ENCODE measurements at regions not wholly inside any gene's neighbourhood (a gene's known extent, or its start where the extent isn't known, plus 50 kb on each side); places are given as distances from the start of the nearest gene placed in this dataset.
A peak's percentile ranks its signal among the peaks of the same experiment; 100 is the strongest.
"Not testable (repeated sequence)": the region's sequence is repeated elsewhere in the genome, so short reads cannot be mapped to it uniquely, and the experiment has no call there.

DNA sequence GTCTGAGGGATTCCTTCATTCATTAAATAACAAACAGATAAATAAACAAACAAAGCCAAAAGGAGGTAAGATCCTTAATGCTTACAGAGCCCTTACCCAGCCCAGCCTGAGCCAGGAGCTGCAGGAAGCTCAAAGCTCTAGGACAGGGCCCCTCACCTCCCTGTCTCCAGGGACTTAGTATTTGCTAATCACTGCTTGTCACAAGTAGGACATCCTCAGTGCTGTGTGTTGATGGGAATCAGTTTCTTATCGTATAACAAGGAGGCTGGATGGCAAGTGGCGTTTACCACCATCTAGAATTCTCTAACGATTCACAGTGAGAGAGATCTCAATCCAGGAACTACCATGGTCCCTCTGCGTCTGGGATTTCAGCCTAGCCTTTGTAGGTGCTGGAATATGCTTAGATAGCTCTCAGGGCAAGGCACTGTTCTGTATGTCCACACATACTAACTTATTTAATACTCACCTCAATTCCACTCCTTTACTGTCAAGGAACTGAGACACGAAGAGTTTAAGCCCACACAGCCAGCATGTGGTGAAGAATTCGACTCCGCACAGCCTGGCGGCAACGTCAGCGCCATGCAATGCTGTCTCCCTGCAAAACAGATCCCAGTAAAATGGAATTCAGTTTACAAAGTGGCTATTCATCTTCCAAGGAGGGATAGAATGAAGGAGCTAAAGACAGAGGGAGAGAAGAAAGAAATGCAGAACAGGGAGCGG lies 164.8 kb downstream of the MYCN start:
- Histone ChIP-seq H3K27ac (ENCODE audit: low read length) (peak overlapping the region; percentile 73), H3K9ac (ENCODE audit: low read length) (peak overlapping the region; percentile 37), H3K9me3 (ENCODE audit: control insufficient read depth, low read depth, low read length) (no peaks in the 10 kb centered on the region), H3K36me3 (ENCODE audit: control insufficient read depth, low read depth, low read length) (no peaks in the 10 kb centered on the region), H3K4me1 (ENCODE audit: control insufficient read depth, low read depth, low read length) (peaks cover 48% of the 10 kb centered on the region), H3K4me3 (ENCODE audit: low read length) (peak overlapping the region; percentile 42), H3K27me3 (ENCODE audit: control insufficient read depth, insufficient read depth, low read length) (no peaks in the 10 kb centered on the region)

DNA sequence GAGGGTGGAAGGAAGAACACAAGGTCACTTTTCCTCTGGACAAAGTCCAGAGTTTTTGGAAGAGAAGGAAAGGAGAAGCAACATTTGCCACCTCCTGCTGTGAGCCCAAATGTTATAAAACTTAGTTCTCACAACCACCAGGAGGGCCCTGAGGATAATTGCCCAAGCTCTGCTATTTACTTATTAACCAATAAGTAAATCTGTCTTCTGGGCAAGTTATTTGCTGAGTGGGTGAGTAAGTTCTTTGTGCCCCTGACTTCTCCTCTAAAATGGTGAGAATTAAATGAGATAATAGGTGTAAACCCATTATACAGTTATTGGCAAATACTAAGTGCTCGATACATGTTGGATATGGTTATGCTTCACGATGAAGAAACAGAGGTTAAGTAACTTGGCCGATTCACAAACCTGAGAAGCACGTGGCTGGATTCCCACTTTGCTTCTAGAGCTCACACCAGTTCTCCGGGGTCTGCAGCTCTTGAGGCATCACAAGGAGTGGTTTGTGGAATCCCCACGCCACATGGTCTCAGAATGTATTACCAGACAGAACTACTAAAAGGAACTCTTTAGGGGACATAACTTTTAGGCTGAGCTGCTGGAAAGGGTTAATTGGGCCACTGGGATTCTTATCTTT lies 164.1 kb downstream of the MYCN start:
- peak overlapping the region; percentile 37 for H3K9ac ChIP-seq (ENCODE audit: low read length)
- no peaks in the 10 kb centered on the region for H3K27me3 ChIP-seq (ENCODE audit: control insufficient read depth, insufficient read depth, low read length)
- H3K36me3 ChIP-seq (ENCODE audit: control insufficient read depth, low read depth, low read length): no peaks in the 10 kb centered on the region
- peak overlapping the region; percentile 42 for H3K4me3 ChIP-seq (ENCODE audit: low read length)
- peak overlapping the region; percentile 73 for H3K27ac ChIP-seq (ENCODE audit: low read length)
- H3K9me3 ChIP-seq (ENCODE audit: control insufficient read depth, low read depth, low read length): no peaks in the 10 kb centered on the region
- H3K4me1 ChIP-seq (ENCODE audit: control insufficient read depth, low read depth, low read length): peaks cover 48% of the 10 kb centered on the region

DNA sequence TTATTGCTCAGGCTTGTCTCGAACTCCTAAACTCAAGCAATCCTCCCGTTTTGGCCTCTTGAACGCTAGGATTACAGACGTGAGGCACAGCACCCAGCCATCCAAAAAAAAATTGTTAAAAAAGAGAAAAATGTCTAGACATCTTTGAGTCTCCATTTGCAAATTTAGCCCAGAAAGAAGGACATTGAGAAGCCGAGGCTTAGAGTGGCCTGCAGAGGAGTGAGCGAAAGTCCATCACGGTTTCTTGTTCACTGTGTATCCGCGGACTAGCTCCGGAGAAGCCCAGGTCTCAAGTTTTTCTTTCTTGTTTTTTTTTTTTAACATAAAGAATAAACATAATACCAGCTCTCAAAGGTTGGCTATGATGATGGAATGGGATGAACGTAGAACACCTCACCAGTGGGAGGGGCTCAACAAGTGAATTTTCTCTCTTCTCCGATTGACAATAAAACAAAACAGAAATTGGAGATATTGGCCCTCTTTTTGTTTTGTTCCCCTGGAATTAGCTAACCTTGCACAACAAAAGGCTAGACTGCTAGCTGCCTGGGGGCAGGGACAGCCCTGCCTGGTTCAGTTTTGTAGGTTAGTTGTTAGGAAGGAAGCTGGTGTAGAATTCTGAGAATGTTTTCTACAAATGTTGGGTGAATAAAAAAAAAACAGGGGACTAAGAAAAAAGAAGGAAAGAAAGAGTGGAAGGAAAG lies 163.4 kb downstream of the MYCN start:
- H3K27ac ChIP-seq (ENCODE audit: low read length): peak overlapping the region; percentile 73
- peaks cover 48% of the 10 kb centered on the region for H3K4me1 ChIP-seq (ENCODE audit: control insufficient read depth, low read depth, low read length)
- H3K36me3 ChIP-seq (ENCODE audit: control insufficient read depth, low read depth, low read length): no peaks in the 10 kb centered on the region
- peak overlapping the region; percentile 42 for H3K4me3 ChIP-seq (ENCODE audit: low read length)
- H3K9ac ChIP-seq (ENCODE audit: low read length): peak overlapping the region; percentile 37
- no peaks in the 10 kb centered on the region for H3K27me3 ChIP-seq (ENCODE audit: control insufficient read depth, insufficient read depth, low read length)
- no peaks in the 10 kb centered on the region for H3K9me3 ChIP-seq (ENCODE audit: control insufficient read depth, low read depth, low read length)

DNA sequence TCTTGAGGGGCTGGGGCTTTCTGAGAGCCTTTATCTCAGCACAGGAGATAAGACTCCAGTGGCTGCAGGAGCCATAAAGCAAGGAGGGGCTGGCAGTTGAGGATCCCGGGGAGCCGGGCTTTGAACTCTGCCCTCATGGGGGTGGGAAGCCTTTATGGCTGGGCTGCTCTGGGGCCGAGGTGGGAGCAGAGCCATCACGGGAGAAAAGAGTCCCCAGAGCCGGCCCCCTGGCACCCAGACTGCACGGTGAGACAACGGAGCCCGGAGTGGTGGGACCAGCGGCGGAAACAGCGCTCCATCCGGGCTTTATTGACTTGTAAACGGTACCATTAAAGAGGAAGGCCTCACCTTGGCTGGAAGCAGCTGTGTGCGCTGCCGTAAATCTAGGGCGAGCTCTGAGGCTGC lies 162.6 kb downstream of the MYCN start:
- Histone ChIP-seq H3K4me1 (ENCODE audit: control insufficient read depth, low read depth, low read length) (peaks cover 48% of the 10 kb centered on the region), H3K36me3 (ENCODE audit: control insufficient read depth, low read depth, low read length) (no peaks in the 10 kb centered on the region), H3K9ac (ENCODE audit: low read length) (no peak overlapping the region), H3K27me3 (ENCODE audit: control insufficient read depth, insufficient read depth, low read length) (no peaks in the 10 kb centered on the region), H3K27ac (ENCODE audit: low read length) (no peak overlapping the region), H3K9me3 (ENCODE audit: control insufficient read depth, low read depth, low read length) (no peaks in the 10 kb centered on the region), H3K4me3 (ENCODE audit: low read length) (no peak overlapping the region)

DNA sequence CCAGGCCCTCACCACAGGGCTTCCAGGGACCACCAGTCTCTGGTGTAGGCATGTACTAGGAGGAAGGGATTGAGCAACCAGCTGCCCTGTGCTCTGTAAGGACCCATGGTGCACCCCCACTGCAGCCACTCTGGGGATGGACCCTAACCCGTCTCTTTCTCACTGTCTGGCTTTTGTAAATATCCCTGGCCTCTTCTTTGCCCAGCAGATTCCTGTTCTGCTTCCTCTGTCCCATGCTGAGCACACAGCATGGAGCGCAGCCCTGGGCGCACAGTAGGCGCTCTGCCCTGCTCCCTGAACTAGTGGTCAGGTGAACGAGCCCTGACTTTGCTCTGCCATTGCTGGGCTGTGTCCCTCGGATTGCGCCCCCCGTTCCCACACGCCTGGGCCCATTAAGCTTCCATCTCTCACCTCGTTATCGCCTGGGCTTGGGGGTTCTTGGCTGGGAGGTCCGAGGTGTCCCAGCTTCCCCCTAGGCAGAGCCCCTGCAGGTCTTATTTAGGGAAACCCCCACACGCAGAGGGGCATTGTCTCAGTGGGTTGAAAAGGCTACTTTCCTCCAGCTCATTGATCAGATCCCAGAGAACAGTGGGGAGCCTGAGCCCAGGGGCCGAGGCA lies 162.1 kb downstream of the MYCN start:
- Histone ChIP-seq H3K27ac (ENCODE audit: low read length) (no peak overlapping the region), H3K9ac (ENCODE audit: low read length) (no peak overlapping the region)

DNA sequence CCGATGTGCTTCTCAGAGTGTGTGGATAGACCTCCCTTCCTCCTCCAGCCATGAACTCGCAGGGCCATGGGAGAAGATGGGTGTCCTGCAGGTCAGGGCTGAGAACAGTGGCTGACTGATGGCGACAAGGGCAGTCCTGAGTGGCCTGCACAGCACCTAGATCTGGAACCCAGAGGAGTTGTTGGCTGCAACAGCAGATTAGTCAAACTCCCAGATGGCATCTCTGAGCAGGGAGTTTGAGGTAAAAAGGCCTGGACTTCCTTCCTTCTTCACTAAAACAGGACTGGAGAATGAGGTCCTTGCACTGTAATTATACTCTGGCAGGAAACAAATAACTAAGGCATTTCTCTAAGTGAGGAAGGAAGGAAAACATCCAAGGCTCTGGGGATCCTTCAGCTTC lies 160.8 kb downstream of the MYCN start:
- H3K36me3 ChIP-seq (ENCODE audit: control insufficient read depth, low read depth, low read length): no peaks in the 10 kb centered on the region
- H3K27ac ChIP-seq (ENCODE audit: low read length): no peak overlapping the region

More for the DNA sequence above, 162.1 kb downstream of the MYCN start:
- no peaks in the 10 kb centered on the region for H3K9me3 ChIP-seq (ENCODE audit: control insufficient read depth, low read depth, low read length)
- H3K36me3 ChIP-seq (ENCODE audit: control insufficient read depth, low read depth, low read length): no peaks in the 10 kb centered on the region
- no peaks in the 10 kb centered on the region for H3K27me3 ChIP-seq (ENCODE audit: control insufficient read depth, insufficient read depth, low read length)
- H3K4me1 ChIP-seq (ENCODE audit: control insufficient read depth, low read depth, low read length): peaks cover 48% of the 10 kb centered on the region
- H3K4me3 ChIP-seq (ENCODE audit: low read length): no peak overlapping the region

DNA sequence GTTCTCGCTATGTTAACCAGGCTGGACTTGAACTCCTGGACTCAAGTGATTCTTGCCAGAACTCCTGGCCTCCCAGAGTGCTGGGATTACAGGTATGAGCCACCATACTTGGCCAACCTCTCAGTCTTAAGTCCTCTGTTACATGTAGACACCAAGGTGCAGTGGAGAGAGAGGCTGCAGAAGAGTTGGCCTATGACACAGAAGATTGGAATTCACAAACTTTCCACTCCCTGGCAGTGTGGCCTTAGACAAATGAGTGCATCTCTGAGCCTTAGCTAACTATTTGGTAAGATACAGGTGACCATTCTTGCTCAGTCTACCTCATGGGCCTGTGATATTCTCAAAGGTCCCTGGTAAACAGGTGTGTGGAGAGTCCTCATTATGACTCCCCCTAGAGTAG lies 159.7 kb downstream of the MYCN start:
- Histone ChIP-seq H3K36me3 (ENCODE audit: control insufficient read depth, low read depth, low read length) (no peaks in the 10 kb centered on the region), H3K27ac (ENCODE audit: low read length) (no peak overlapping the region), H3K27me3 (ENCODE audit: control insufficient read depth, insufficient read depth, low read length) (no peaks in the 10 kb centered on the region), H3K4me1 (ENCODE audit: control insufficient read depth, low read depth, low read length) (peaks cover 27% of the 10 kb centered on the region), H3K4me3 (ENCODE audit: low read length) (no peak overlapping the region), H3K9ac (ENCODE audit: low read length) (no peak overlapping the region), H3K9me3 (ENCODE audit: control insufficient read depth, low read depth, low read length) (no peaks in the 10 kb centered on the region)

More for the DNA sequence above, 160.8 kb downstream of the MYCN start:
- Histone ChIP-seq H3K9ac (ENCODE audit: low read length) (no peak overlapping the region), H3K9me3 (ENCODE audit: control insufficient read depth, low read depth, low read length) (no peaks in the 10 kb centered on the region), H3K27me3 (ENCODE audit: control insufficient read depth, insufficient read depth, low read length) (no peaks in the 10 kb centered on the region), H3K4me1 (ENCODE audit: control insufficient read depth, low read depth, low read length) (peaks cover 36% of the 10 kb centered on the region), H3K4me3 (ENCODE audit: low read length) (no peak overlapping the region)

DNA sequence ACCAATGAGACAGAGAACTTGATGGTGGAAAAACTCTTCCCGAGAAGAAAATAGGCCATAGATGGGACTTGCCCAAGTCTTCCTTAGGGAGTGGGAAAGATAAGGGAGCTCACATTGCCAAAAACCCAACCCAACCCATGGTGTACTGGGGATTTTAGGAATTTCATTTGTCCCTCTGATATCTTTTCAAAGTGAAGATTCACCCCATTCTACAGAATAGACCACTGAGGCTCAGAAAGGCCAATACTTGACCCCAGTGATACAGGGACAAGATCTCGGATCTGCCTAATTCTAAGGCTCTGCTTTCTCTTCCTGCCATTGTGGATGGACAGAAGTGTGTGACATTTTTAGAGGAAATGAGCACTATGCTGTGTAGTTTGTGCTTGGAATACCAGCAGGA lies 159.0 kb downstream of the MYCN start:
- Histone ChIP-seq H3K4me3 (ENCODE audit: low read length) (no peak overlapping the region), H3K4me1 (ENCODE audit: control insufficient read depth, low read depth, low read length) (peaks cover 20% of the 10 kb centered on the region), H3K9me3 (ENCODE audit: control insufficient read depth, low read depth, low read length) (no peaks in the 10 kb centered on the region), H3K36me3 (ENCODE audit: control insufficient read depth, low read depth, low read length) (no peaks in the 10 kb centered on the region), H3K9ac (ENCODE audit: low read length) (no peak overlapping the region), H3K27ac (ENCODE audit: low read length) (no peak overlapping the region), H3K27me3 (ENCODE audit: control insufficient read depth, insufficient read depth, low read length) (no peaks in the 10 kb centered on the region)

DNA sequence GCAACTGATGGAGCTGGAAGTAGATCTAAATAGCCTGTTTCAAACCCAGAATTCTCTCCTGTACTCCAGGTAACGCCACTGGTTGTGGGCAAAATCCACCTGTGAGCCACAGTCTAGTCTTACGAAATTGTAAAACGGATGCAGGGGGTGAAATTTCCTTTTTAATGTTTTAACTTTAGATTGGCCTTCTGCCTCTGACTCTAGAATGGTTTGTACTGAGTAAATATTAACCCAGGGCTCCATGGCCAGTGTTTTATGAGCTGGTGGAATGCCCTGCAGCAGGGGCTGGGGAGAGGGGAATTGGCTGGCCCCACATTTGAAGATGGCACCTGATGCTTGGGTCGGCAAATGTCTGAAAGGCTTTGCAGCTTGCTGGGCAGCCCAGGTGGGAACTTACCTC lies 156.6 kb downstream of the MYCN start:
- Histone ChIP-seq H3K9me3 (ENCODE audit: control insufficient read depth, low read depth, low read length) (no peaks in the 10 kb centered on the region), H3K4me1 (ENCODE audit: control insufficient read depth, low read depth, low read length) (no peaks in the 10 kb centered on the region), H3K27me3 (ENCODE audit: control insufficient read depth, insufficient read depth, low read length) (no peaks in the 10 kb centered on the region), H3K27ac (ENCODE audit: low read length) (no peak overlapping the region), H3K4me3 (ENCODE audit: low read length) (no peak overlapping the region), H3K36me3 (ENCODE audit: control insufficient read depth, low read depth, low read length) (no peaks in the 10 kb centered on the region), H3K9ac (ENCODE audit: low read length) (no peak overlapping the region)

DNA sequence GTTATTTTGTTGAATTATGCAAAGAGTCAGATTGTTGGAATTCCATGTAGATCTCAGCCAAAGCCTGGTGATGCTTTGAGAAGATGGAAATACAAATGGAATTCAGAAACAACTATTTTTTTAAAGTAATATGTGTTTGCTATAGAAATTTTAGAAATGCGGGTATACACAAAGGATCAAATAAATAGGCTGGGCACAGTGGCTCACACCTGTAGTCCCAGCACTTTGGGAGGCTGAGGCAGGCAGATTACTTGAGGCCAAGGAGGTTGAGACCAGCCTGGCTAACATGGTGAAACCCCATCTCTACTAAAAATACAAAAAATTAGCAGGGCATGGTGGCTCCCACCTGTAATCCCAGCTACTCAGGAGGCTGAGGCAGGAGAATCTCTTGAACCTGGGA lies 155.1 kb downstream of the MYCN start:
- H3K9me3 ChIP-seq (ENCODE audit: control insufficient read depth, low read depth, low read length): not testable (repeated sequence)

DNA sequence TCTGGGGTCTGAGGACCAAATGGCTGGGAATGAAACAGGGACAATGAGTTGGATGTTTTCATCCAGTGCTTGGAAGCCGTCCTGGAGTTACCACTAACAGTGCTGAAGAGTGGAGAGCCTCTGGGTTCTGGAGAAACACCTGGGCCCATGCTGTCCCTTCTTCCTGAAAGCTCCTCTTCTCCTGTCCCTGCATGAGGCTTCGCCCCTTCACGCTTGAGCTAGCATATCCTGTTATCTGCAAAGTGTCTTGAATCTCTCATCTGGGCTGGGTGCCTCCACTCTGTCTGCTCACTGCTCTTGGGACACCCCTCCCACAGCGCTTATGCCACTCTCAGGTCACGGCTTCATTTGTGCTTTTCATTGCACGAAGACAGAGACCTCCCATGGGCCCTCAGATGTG lies 154.5 kb downstream of the MYCN start:
- Histone ChIP-seq H3K4me3 (ENCODE audit: low read length) (no peak overlapping the region), H3K27me3 (ENCODE audit: control insufficient read depth, insufficient read depth, low read length) (no peaks in the 10 kb centered on the region), H3K27ac (ENCODE audit: low read length) (no peak overlapping the region), H3K36me3 (ENCODE audit: control insufficient read depth, low read depth, low read length) (no peaks in the 10 kb centered on the region), H3K9me3 (ENCODE audit: control insufficient read depth, low read depth, low read length) (no peaks in the 10 kb centered on the region), H3K4me1 (ENCODE audit: control insufficient read depth, low read depth, low read length) (no peaks in the 10 kb centered on the region), H3K9ac (ENCODE audit: low read length) (no peak overlapping the region)

More for the DNA sequence above, 155.1 kb downstream of the MYCN start:
- H3K27me3 ChIP-seq (ENCODE audit: control insufficient read depth, insufficient read depth, low read length); H3K27ac ChIP-seq (ENCODE audit: low read length); H3K36me3 ChIP-seq (ENCODE audit: control insufficient read depth, low read depth, low read length); H3K4me1 ChIP-seq (ENCODE audit: control insufficient read depth, low read depth, low read length); H3K9ac ChIP-seq (ENCODE audit: low read length); H3K4me3 ChIP-seq (ENCODE audit: low read length): not testable (repeated sequence)

Data from iPS-18a (cell line).